Pancreas (tissue), 10 donors: ENCODE measurements at regions not wholly inside any gene's neighbourhood (a gene's known extent, or its start where the extent isn't known, plus 50 kb on each side); places are given as distances from the start of the nearest gene placed in this dataset.

ENCODE experiments used
- ATAC-seq, 4 donors: fragments of 200-7000 bp; cut with Tn5 transposase; one replicate each; pipeline versions ENCODE4 v1.8.0 to v1.9.1; 2020; ENCODE audit warnings: mild to moderate bottlenecking in 4 of 4, moderate library complexity in 4 of 4
- DNase-seq, 6 donors: peaks; one replicate each; pipeline ENCODE4 v3.0.0-alpha.2; 2020
- FAIRE-seq: peaks from 2 replicates; lab custom pipeline; 2012; peaks lifted over from hg19 to GRCh38; lab: Jason Lieb, UNC
- H3K27ac ChIP-seq, 4 donors: fragments of 200-600 bp; sonication (generic); 1 replicate in 3 of 4; 2 replicates in 1 of 4; pipeline versions ENCODE4 v1.5.0 to v1.8.0; 2020
- H3K27me3 ChIP-seq, 4 donors: fragments of 200-600 bp; one replicate each; pipeline ENCODE4 v1.8.0; 2021
- H3K36me3 ChIP-seq, 3 donors: fragments of 200-600 bp; sonication (generic) in 1 of 3; one replicate each; pipeline versions ENCODE4 v1.5.0 to v1.8.0; 2020 to 2021
- H3K4me1 ChIP-seq, 3 donors: fragments of 200-600 bp; one replicate each; pipeline ENCODE4 v1.8.0; 2021
- H3K4me3 ChIP-seq, 4 donors: fragments of 200-600 bp; sonication (generic) in 2 of 4; one replicate each; pipeline versions ENCODE4 v1.5.0 to v1.8.0; 2020 to 2021
- H3K9me3 ChIP-seq, 4 donors: fragments of 200-600 bp; one replicate each; pipeline ENCODE4 v1.8.0; 2021
- WGBS, 2 donors: extraction: QIAGEN DNeasy Blood & Tissue Kit; methylation state at CpG; one replicate each; pipeline ENCODE4 v1.1.7; 2013; 5-methylcytosine and 5-hydroxymethylcytosine counted together
- intact Hi-C, 3 donors: fragments of 100-400 bp; cut with DNase I; formaldehyde crosslinking; loops; one replicate each; pipeline versions ENCODE4 v1.11.1 to v1.14.2; 2022
- TF ChIP-seq, protein P1 (sequence below), 4 donors: fragments of 200-600 bp; sonication (generic) in 3 of 4; IDR thresholded peaks; one replicate each; pipeline versions ENCODE4 v1.5.0 to v1.8.0; 2021; ENCODE audit warnings: antibody characterized with exemption in 4 of 4
- donor health status: healthy with polysubstance abuse.
- donor health status: DM: no; HTN: no; CAD: no; lungs with moderate emphysema.
- donor health status: DM: no; HTN: no; CAD: no.
- donor health status: control.
- donor health status: control.
- donor health status: Bipolar disorder and iron deficiency.
- donor health status: DM: yes; HTN: yes; CAD: no.
- donor health status: DM: no; HTN: no; CAD: no.
- donor health status: DM: no; HTN: no; CAD: no.
- donor health status: DM: yes; HTN: yes; CAD: no.

DNA sequence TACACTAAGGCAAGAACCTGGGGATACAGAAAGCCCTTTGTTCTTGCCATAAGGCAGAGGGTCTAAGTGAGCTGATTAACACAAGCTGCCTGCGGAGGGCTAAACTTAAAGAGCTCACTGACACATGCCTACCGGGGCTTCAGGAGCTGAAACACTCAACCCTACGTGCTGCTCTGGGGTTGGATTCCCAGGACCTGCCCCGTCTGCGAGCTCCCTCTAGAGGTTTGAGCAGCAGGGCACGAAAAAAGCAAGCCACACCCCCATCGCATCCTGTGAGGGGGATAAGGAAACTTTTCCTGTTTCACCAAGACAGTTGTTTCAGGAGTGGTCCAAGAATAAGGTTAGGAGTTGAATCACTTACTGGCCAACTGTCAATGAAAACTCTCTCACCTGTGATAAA, 562.1 kb downstream of the TMX3 start:
- 52 to 53% methylated on average over 7 of the region's 7 CpGs for WGBS, 2 donors
- ATAC-seq: no peak
- no peaks in the 10 kb centered on the region for H3K4me1 ChIP-seq

GRCh38 chr18:68150961-68151360, 563.9 kb downstream of the TMX3 start:
- TF ChIP-seq, protein P1, sequence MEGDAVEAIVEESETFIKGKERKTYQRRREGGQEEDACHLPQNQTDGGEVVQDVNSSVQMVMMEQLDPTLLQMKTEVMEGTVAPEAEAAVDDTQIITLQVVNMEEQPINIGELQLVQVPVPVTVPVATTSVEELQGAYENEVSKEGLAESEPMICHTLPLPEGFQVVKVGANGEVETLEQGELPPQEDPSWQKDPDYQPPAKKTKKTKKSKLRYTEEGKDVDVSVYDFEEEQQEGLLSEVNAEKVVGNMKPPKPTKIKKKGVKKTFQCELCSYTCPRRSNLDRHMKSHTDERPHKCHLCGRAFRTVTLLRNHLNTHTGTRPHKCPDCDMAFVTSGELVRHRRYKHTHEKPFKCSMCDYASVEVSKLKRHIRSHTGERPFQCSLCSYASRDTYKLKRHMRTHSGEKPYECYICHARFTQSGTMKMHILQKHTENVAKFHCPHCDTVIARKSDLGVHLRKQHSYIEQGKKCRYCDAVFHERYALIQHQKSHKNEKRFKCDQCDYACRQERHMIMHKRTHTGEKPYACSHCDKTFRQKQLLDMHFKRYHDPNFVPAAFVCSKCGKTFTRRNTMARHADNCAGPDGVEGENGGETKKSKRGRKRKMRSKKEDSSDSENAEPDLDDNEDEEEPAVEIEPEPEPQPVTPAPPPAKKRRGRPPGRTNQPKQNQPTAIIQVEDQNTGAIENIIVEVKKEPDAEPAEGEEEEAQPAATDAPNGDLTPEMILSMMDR (IDR thresholded peaks at IDR 0.05): no peak
- Histone ChIP-seq H3K9me3 (no peaks in the 10 kb centered on the region), H3K4me3 (no peak overlapping the region), H3K27ac (no peak overlapping the region), H3K4me1 (no peaks in the 10 kb centered on the region), H3K36me3 (no peaks in the 10 kb centered on the region), H3K27me3 (no peaks in the 10 kb centered on the region)
- FAIRE-seq (no peak), ATAC-seq (no peak), DNase-seq (no peak)
- intact Hi-C loops: no loop called here
- 38 to 46% methylated on average over 2 of the region's 2 CpGs for WGBS, 2 donors

More for the DNA sequence above, 562.1 kb downstream of the TMX3 start:
- H3K4me3 ChIP-seq: no peak overlapping the region
- H3K9me3 ChIP-seq: no peaks in the 10 kb centered on the region
- no peak for DNase-seq
- intact Hi-C loops: no loop called here
- H3K36me3 ChIP-seq: no peaks in the 10 kb centered on the region
- TF ChIP-seq, protein P1 (IDR thresholded peaks at IDR 0.05): no peak
- H3K27ac ChIP-seq: no peak overlapping the region
- no peak for FAIRE-seq
- no peaks in the 10 kb centered on the region for H3K27me3 ChIP-seq

GRCh38 chr18:68148863-68149262, 566.0 kb downstream of the TMX3 start:
- Histone ChIP-seq H3K27me3 (peaks cover 0 to 4% (median 0%) of the 10 kb centered on the region in 4 donors), H3K4me3 (no peak overlapping the region), H3K9me3 (no peaks in the 10 kb centered on the region), H3K27ac (no peak overlapping the region), H3K4me1 (no peaks in the 10 kb centered on the region), H3K36me3 (no peaks in the 10 kb centered on the region)
- intact Hi-C loops: no loop called here
- TF ChIP-seq, protein P1 (IDR thresholded peaks at IDR 0.05): no peak
- ATAC-seq (no peak), DNase-seq (no peak), FAIRE-seq (no peak)
- WGBS, 2 donors: 3 to 11% methylated on average over 2 to 3 of the region's 3 CpGs

GRCh38 chr18:68147728-68148127, 567.2 kb downstream of the TMX3 start:
- Histone ChIP-seq H3K27ac (no peak overlapping the region), H3K9me3 (no peaks in the 10 kb centered on the region), H3K4me3 (no peak overlapping the region), H3K27me3 (peaks cover 0 to 4% (median 0%) of the 10 kb centered on the region in 4 donors), H3K36me3 (no peaks in the 10 kb centered on the region), H3K4me1 (no peaks in the 10 kb centered on the region)
- TF ChIP-seq, protein P1 (IDR thresholded peaks at IDR 0.05): no peak
- DNase-seq: no peak
- intact Hi-C loops: no loop called here
- no peak for ATAC-seq
- no peak for FAIRE-seq
- 55 to 79% methylated on average over 2 of the region's 2 CpGs for WGBS, 2 donors

GRCh38 chr18:68121826-68122225, 593.1 kb downstream of the TMX3 start:
- DNase-seq (no peak), ATAC-seq (no peak), FAIRE-seq (no peak)
- Histone ChIP-seq H3K27ac (no peak overlapping the region), H3K36me3 (no peaks in the 10 kb centered on the region), H3K4me1 (no peaks in the 10 kb centered on the region), H3K9me3 (no peaks in the 10 kb centered on the region), H3K27me3 (no peaks in the 10 kb centered on the region), H3K4me3 (no peak overlapping the region)
- TF ChIP-seq, protein P1 (IDR thresholded peaks at IDR 0.05): no peak
- intact Hi-C loops: no loop called here
- 50 to 57% methylated on average over 1 of the region's 1 CpG for WGBS, 2 donors
